AG04450 (cell line): ENCODE measurements at regions not wholly inside any gene's neighbourhood (a gene's known extent, or its start where the extent isn't known, plus 50 kb on each side); places are given as distances from the start of the nearest gene placed in this dataset.
"Not testable (repeated sequence)": the region's sequence is repeated elsewhere in the genome, so short reads cannot be mapped to it uniquely, and the experiment has no call there.

Experiments
- CTCF ChIA-PET: fragments of 300-600, 350-600 bp; formaldehyde crosslinking; extraction: SDS; loops from one replicate; lab custom pipeline; 2022; ENCODE audit warnings: antibody characterized with exemption, inconsistent platforms; lab: Charles Lee
- POLR2A ChIA-PET: fragments of 350-600 bp; formaldehyde crosslinking; extraction: SDS; loops from one replicate; lab custom pipeline; 2021; ENCODE audit warnings: antibody characterized with exemption, inconsistent platforms; lab: Yijun Ruan, JAX
- DNase-seq: peaks from one replicate; pipeline ENCODE4 v3.0.0-alpha.2; 2011; ENCODE audit warnings: low read depth, low spot score
- H3K27ac ChIP-seq: one replicate; pipeline ENCODE4 v1.5.1; 2012; ENCODE audit warnings: low read depth, low read length, control low read depth
- H3K27me3 ChIP-seq: one replicate; pipeline ENCODE4 v1.6.0; 2012; ENCODE audit warnings: low read length; ENCODE audit not compliant: control insufficient read depth, insufficient read depth
- H3K4me3 ChIP-seq: 2 replicates; pipeline ENCODE4 v1.5.1; 2011; ENCODE audit warnings: mild to moderate bottlenecking, low read depth, low read length, control low read depth
- H3K9me3 ChIP-seq: 2 replicates; pipeline ENCODE4 v1.5.1; 2012; ENCODE audit warnings: low read length; ENCODE audit not compliant: control insufficient read depth, insufficient read depth
- CTCF ChIP-seq: IDR thresholded peaks from 2 replicates; pipeline ENCODE4 v1.5.1; 2011; ENCODE audit warnings: low read depth, low read length, control low read depth, inconsistent platforms

DNA sequence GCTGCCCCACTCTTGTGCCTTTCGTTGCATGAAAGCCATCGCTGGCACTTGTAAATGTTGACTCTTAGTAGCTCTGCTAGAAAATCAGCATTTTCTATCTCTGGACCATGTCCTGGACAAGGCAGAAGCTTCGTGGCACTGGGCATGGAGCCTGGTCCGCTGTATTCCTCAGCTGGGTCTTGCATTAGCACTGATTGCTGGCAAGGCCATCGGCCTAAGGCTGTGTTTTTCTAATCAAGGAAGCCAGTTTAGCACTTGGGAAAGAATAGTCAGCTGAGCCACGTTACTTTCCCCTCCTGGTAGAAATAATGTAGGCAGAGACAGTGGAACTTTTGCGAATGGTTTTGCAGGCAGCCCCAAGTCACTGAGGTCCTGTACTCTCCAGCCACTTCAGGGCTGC, 180.2 kb upstream of the EOLA2 start:
- no peak for DNase-seq
- H3K9me3 ChIP-seq: no peaks in the 10 kb centered on the region
- POLR2A ChIA-PET: no interaction called here
- CTCF ChIA-PET: no interaction called here
- H3K4me3 ChIP-seq: no peak overlapping the region
- TF ChIP-seq CTCF: no peak
- H3K27me3 ChIP-seq: no peaks in the 10 kb centered on the region
- H3K27ac ChIP-seq: no peak overlapping the region

GRCh38 chrX:150119323-150119722, 181.0 kb upstream of the EOLA2 start:
- ChIA-PET POLR2A (no interaction called here), CTCF (no interaction called here)
- Histone ChIP-seq H3K27me3 (no peaks in the 10 kb centered on the region), H3K4me3 (no peak overlapping the region), H3K9me3 (no peaks in the 10 kb centered on the region), H3K27ac (no peak overlapping the region)
- TF ChIP-seq CTCF: no peak
- DNase-seq: no peak

GRCh38 chrX:150125045-150125444, 186.8 kb upstream of the EOLA2 start:
- H3K4me3 ChIP-seq, CTCF ChIA-PET, POLR2A ChIA-PET, H3K27ac ChIP-seq, H3K27me3 ChIP-seq, H3K9me3 ChIP-seq, DNase-seq: not testable (repeated sequence)

- Histone ChIP-seq H3K27ac (no peak overlapping the region), H3K27me3 (no peaks in the 10 kb centered on the region), H3K9me3 (no peaks in the 10 kb centered on the region), H3K4me3 (no peak overlapping the region)
- ChIA-PET CTCF (no interaction called here), POLR2A (no interaction called here)
- no peak for TF ChIP-seq CTCF
- no peak for DNase-seq
Observed at GRCh38 chrX:150127216-150127615, 188.9 kb upstream of the EOLA2 start.

DNA sequence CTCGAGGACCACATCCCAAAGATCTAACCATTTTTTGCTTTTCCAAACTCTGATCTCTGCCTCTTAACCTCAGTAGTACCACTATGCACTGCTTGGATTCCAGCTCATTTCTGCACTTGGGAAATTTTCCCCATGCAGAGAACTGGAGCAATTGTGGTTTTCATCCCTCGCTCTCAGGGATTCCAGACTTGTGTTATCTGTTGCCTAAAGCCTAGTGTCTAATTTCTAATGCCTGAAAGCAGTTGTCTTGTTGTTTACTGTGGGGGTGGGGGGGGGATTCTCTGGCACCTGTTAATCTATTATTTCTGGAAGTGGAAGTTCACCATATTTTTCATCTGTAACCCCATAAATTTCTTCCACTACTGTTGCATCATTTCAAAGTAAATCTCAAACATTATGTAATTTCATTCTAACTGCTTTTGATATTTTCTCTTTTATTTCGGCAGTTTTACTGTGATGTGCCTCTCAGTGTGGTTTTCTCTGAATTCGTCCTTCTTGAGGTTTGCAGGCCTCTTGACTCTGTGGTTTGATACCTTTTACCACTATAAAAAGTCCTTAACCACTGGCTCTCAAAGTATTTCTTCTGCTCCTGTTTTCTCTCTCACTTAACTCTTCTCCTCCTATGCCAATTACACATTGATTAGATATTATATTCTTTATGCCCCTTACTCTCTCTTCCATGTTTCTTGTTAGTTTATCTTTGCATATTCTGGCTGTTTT, 205.6 kb upstream of the EOLA2 start:
- CTCF ChIA-PET: no interaction called here

More for the DNA sequence above, 205.6 kb upstream of the EOLA2 start:
- TF ChIP-seq CTCF: no peak
- POLR2A ChIA-PET: no interaction called here
- H3K4me3 ChIP-seq: no peak overlapping the region
- DNase-seq: no peak
- H3K27ac ChIP-seq: no peak overlapping the region
- no peaks in the 10 kb centered on the region for H3K27me3 ChIP-seq
- H3K9me3 ChIP-seq: no peaks in the 10 kb centered on the region
